Sciatic nerve (tissue), 2 donors: ENCODE measurements at regions not wholly inside any gene's neighbourhood (a gene's known extent, or its start where the extent isn't known, plus 50 kb on each side); places are given as distances from the start of the nearest gene placed in this dataset.
"Not testable (repeated sequence)": the region's sequence is repeated elsewhere in the genome, so short reads cannot be mapped to it uniquely, and the experiment has no call there.

Source experiments
- ATAC-seq: fragments of 200-7000 bp; cut with Tn5 transposase; one replicate; pipeline ENCODE4 v1.9.1; 2020; ENCODE audit warnings: mild to moderate bottlenecking, moderate library complexity
- DNase-seq: peaks from one replicate; pipeline ENCODE4 v3.0.0-alpha.2; 2020; ENCODE audit warnings: low spot score
- intact Hi-C: fragments of 100-400 bp; cut with DNase I; formaldehyde crosslinking; loops from one replicate; pipeline ENCODE4 v1.14.2; 2022
- donor health status: DM: no; HTN: no; CAD: no.
- donor health status: DM: no; HTN: no; CAD: no.

- DNase-seq (no peak), ATAC-seq (no peak)
- intact Hi-C loops = no loop called here
These were observed 408.3 kb upstream of the CLINT1 start for GRCh38 chr5:158267228-158267627.

- ATAC-seq (no peak), DNase-seq (no peak)
- intact Hi-C loops = no loop called here
These were observed 407.2 kb upstream of the CLINT1 start for GRCh38 chr5:158265931-158266700.

- intact Hi-C loops = no loop called here
These were observed 406.4 kb upstream of the CLINT1 start for GRCh38 chr5:158265346-158265745.

GRCh38 chr5:158264264-158264663, 405.3 kb upstream of the CLINT1 start:
- ATAC-seq (no peak), DNase-seq (no peak)
- intact Hi-C loops = no loop called here

More at GRCh38 chr5:158265346-158265745, 406.4 kb upstream of the CLINT1 start:
- DNase-seq = no peak
- ATAC-seq = no peak

- ATAC-seq (no peak), DNase-seq (no peak)
These were observed 402.9 kb upstream of the CLINT1 start for GRCh38 chr5:158261674-158262367.

GRCh38 chr5:158256096-158256495, 397.2 kb upstream of the CLINT1 start:
- DNase-seq (no peak), ATAC-seq (no peak)
- intact Hi-C loops = no loop called here

More at GRCh38 chr5:158261674-158262367, 402.9 kb upstream of the CLINT1 start:
- intact Hi-C loops = no loop called here

- intact Hi-C loops = no loop called here
- DNase-seq = no peak
- ATAC-seq = no peak
These were observed 396.7 kb upstream of the CLINT1 start for GRCh38 chr5:158255609-158256008.

GRCh38 chr5:158246661-158247060, 387.7 kb upstream of the CLINT1 start:
- no peak for ATAC-seq
- intact Hi-C loops = no loop called here
- no peak for DNase-seq

GRCh38 chr5:158245513-158245912, 386.6 kb upstream of the CLINT1 start:
- DNase-seq = no peak
- intact Hi-C loops = no loop called here
- ATAC-seq = no peak

GRCh38 chr5:158244882-158245281, 385.9 kb upstream of the CLINT1 start:
- intact Hi-C loops = no loop called here
- DNase-seq (no peak), ATAC-seq (no peak)

- DNase-seq (no peak), ATAC-seq (no peak)
- intact Hi-C loops = no loop called here
These were observed 377.8 kb upstream of the CLINT1 start for GRCh38 chr5:158236511-158237335.

GRCh38 chr5:158235159-158235547, 376.2 kb upstream of the CLINT1 start:
- no peak for ATAC-seq
- intact Hi-C loops = no loop called here
- no peak for DNase-seq

GRCh38 chr5:158234323-158235158, 375.6 kb upstream of the CLINT1 start:
- DNase-seq = no peak
- intact Hi-C loops = no loop called here
- peak; percentile 62 for ATAC-seq

- DNase-seq (no peak), ATAC-seq (peak; percentile 30)
- intact Hi-C loops = no loop called here
These were observed 374.9 kb upstream of the CLINT1 start for GRCh38 chr5:158233735-158234322.

- DNase-seq, intact Hi-C loops, ATAC-seq: not testable (repeated sequence)
These were observed 368.4 kb upstream of the CLINT1 start for GRCh38 chr5:158227314-158227713.

- intact Hi-C loops = no loop called here
- DNase-seq (no peak), ATAC-seq (no peak)
These were observed 367.6 kb upstream of the CLINT1 start for GRCh38 chr5:158226496-158226895.

- ATAC-seq (peak; percentile 55), DNase-seq (no peak)
- intact Hi-C loops = no loop called here
These were observed 365.3 kb upstream of the CLINT1 start for GRCh38 chr5:158224253-158224652.

GRCh38 chr5:158223054-158223600, 364.2 kb upstream of the CLINT1 start:
- DNase-seq (no peak), ATAC-seq (no peak)
- intact Hi-C loops = no loop called here
